ENCODE measurements at regions not wholly inside any gene's neighbourhood (a gene's known extent, or its start where the extent isn't known, plus 50 kb on each side); places are given as distances from the start of the nearest gene placed in this dataset.

- TF ChIP-seq, protein P1, sequence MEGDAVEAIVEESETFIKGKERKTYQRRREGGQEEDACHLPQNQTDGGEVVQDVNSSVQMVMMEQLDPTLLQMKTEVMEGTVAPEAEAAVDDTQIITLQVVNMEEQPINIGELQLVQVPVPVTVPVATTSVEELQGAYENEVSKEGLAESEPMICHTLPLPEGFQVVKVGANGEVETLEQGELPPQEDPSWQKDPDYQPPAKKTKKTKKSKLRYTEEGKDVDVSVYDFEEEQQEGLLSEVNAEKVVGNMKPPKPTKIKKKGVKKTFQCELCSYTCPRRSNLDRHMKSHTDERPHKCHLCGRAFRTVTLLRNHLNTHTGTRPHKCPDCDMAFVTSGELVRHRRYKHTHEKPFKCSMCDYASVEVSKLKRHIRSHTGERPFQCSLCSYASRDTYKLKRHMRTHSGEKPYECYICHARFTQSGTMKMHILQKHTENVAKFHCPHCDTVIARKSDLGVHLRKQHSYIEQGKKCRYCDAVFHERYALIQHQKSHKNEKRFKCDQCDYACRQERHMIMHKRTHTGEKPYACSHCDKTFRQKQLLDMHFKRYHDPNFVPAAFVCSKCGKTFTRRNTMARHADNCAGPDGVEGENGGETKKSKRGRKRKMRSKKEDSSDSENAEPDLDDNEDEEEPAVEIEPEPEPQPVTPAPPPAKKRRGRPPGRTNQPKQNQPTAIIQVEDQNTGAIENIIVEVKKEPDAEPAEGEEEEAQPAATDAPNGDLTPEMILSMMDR (IDR thresholded peaks at IDR 0.05; ENCODE audit: extremely low read depth, missing control alignments): no peak
- no peak for DNase-seq (ENCODE audit: low spot score)
Observed at GRCh38 chr1:80632284-80632683, 1168.5 kb upstream of the ADGRL2 start.

DNA sequence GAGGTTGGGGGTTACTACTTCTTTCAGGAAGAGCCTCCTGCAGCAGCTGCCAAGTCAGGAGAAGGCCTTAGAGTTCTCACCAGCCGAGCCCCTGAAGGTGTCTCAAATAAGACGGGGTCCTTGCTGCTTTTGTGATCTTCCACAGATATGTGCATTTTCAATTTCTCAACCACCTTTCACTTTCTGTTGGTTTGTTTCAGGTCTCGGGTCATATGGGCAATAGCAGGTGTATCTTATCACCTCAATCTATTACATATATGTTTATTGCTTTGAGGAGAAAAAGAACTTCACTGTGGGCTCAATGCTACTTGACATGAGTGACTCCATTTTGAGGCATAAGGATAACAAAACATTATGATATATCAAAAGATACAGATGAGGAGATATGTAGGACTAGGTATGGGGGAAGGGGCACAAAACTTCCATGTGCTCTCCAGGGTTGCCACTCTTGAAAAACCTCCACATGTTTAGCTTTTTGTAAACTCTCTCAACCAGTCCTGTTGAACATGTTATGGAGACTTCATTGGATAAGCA lies 1171.4 kb upstream of the ADGRL2 start:
- TF ChIP-seq, protein P1 (IDR thresholded peaks at IDR 0.05; ENCODE audit: extremely low read depth, missing control alignments): no peak
- DNase-seq (ENCODE audit: low spot score): no peak

DNA sequence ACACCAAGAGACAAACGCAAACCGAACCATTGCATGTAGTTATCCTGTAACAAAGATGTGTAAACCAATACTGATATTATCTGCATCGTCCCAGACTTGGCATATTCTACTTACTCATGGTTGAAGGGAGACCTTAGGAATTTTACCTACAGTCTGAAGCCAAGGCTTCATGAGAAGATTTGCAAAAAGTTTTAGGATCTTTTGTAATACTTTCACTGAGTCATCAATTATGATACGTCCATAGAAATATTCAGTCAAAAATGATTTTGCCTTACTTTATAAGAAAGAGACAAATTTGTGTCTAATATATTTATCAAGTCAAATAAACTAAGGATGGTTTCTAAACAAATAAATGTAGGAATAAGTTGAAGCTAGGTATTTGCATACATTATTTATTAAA lies 1176.1 kb upstream of the ADGRL2 start:
- TF ChIP-seq, protein P1 (IDR thresholded peaks at IDR 0.05; ENCODE audit: extremely low read depth, missing control alignments): no peak
- no peak for DNase-seq (ENCODE audit: low spot score)

DNA sequence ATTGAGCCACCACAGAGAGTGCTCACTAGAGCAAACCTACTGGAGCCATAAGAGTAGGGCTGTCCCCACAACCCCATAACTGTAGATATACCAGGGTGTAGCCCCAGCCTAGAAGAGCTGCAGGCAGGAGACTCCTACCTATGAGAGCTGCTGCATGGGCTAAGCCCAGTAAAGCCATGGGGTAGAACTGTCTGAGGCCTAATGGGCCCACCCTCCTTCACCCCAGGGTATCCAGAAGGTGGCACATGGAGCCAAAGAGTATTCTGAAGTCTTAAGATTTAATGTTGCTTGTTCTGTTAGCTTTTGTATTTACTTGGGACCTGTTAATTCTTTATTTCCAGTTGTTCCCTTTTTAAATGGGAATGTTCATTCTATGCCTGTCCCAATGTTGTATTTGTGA lies 1193.7 kb upstream of the ADGRL2 start:
- TF ChIP-seq, protein P1 (IDR thresholded peaks at IDR 0.05; ENCODE audit: extremely low read depth, missing control alignments): no peak
- DNase-seq (ENCODE audit: low spot score): no peak

- TF ChIP-seq, protein P1 (IDR thresholded peaks at IDR 0.05; ENCODE audit: extremely low read depth, missing control alignments): no peak
- no peak for DNase-seq (ENCODE audit: low spot score)
Observed at GRCh38 chr1:80594013-80594412, 1206.7 kb upstream of the ADGRL2 start.

DNA sequence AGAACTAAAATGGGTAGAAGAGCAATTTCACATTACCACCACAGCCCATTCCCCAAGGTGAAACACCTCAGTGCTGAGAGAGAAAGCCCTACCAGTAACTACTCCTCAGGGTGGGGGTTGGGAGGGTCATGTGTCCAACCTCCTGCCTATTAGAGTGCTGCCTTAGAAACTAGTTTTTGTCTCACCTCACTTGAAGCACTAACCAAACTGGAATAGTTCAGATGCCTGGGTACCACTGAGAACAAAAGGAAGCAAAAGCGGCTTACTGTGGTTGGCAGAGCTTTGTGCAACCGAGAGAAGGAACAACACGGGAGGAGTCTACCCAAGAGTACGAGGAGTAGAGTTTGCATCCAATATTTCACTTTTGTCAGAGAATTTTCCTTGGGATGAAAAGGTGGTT lies 1207.5 kb upstream of the ADGRL2 start:
- TF ChIP-seq, protein P1 (IDR thresholded peaks at IDR 0.05; ENCODE audit: extremely low read depth, missing control alignments): no peak
- no peak for DNase-seq (ENCODE audit: low spot score)

DNA sequence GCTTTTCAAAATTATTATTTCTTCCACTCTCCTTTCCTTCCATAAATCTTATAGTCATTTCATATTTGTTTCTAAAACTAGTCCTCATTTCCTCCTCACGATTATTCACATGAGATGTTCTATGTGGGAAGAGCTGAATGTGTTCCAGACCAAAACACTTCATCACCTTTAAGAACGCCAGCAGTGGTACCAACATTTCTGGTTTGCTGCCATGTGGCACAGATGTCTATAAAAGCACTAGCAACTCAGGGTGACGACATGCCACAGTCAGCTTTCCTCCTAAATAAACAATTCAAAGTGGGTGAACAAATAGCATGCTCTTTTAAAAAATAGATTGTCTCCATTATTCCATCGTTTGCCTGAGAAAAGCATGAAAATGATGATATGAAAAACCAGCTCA lies 1217.8 kb upstream of the ADGRL2 start:
- TF ChIP-seq, protein P1 (IDR thresholded peaks at IDR 0.05; ENCODE audit: extremely low read depth, missing control alignments): no peak
- no peak for DNase-seq (ENCODE audit: low spot score)
